ENCODE measurements at regions not wholly inside any gene's neighbourhood (a gene's known extent, or its start where the extent isn't known, plus 50 kb on each side); places are given as distances from the start of the nearest gene placed in this dataset.

DNA sequence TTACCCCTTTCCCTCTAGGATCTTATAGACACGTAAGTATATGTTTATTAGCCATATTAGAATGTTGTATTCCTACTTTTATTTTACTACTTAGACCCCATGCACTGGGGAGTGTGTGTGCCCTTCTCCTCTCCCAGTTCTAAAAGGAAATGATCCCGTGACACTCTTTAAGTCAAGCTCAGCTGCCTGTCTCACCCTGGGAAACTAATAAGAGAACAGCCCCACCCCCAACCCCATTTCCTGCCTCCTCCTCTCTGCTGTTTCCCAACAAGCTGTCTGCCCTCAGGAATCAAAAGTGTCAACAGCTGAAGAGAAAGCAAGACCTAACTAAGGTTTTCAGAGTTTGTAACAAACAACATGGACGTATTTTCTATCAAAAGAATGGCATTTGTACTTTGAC, 92.6 kb upstream of the VAV3 start:
- TF ChIP-seq, protein P1, sequence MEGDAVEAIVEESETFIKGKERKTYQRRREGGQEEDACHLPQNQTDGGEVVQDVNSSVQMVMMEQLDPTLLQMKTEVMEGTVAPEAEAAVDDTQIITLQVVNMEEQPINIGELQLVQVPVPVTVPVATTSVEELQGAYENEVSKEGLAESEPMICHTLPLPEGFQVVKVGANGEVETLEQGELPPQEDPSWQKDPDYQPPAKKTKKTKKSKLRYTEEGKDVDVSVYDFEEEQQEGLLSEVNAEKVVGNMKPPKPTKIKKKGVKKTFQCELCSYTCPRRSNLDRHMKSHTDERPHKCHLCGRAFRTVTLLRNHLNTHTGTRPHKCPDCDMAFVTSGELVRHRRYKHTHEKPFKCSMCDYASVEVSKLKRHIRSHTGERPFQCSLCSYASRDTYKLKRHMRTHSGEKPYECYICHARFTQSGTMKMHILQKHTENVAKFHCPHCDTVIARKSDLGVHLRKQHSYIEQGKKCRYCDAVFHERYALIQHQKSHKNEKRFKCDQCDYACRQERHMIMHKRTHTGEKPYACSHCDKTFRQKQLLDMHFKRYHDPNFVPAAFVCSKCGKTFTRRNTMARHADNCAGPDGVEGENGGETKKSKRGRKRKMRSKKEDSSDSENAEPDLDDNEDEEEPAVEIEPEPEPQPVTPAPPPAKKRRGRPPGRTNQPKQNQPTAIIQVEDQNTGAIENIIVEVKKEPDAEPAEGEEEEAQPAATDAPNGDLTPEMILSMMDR (IDR thresholded peaks at IDR 0.05; ENCODE audit: low read length), result no peak
- TF ChIP-seq EZH2 (IDR thresholded peaks at IDR 0.05; ENCODE audit: borderline replicate concordance, low read length), result no peak

Data from OCI-LY1 (cell line).